Neuronal stem cell (in vitro differentiated cells): ENCODE measurements at regions not wholly inside any gene's neighbourhood (a gene's known extent, or its start where the extent isn't known, plus 50 kb on each side); places are given as distances from the start of the nearest gene placed in this dataset.
"Not testable (repeated sequence)": the region's sequence is repeated elsewhere in the genome, so short reads cannot be mapped to it uniquely, and the experiment has no call there.

Experiments used
- DNase-seq: peaks from one replicate; pipeline ENCODE4 v3.0.0-alpha.2; 2013; ENCODE audit warnings: low spot score
- H2AFZ ChIP-seq: one replicate; pipeline ENCODE4 v1.6.1; 2013; ENCODE audit warnings: mild to moderate bottlenecking, low read length, inconsistent platforms
- H2AK5ac ChIP-seq: 2 replicates; pipeline ENCODE4 v1.6.1; 2013; ENCODE audit warnings: low read depth, mild to moderate bottlenecking, inconsistent platforms, low read length, moderate library complexity, mixed read lengths
- H2BK120ac ChIP-seq: 2 replicates; pipeline ENCODE4 v1.6.1; 2013; ENCODE audit warnings: low read depth, mild to moderate bottlenecking, inconsistent platforms, low read length, moderate library complexity, mixed read lengths
- H2BK12ac ChIP-seq: one replicate; pipeline ENCODE4 v1.6.1; 2013; ENCODE audit warnings: low read length, inconsistent platforms
- H2BK15ac ChIP-seq: 2 replicates; pipeline ENCODE4 v1.6.1; 2013; ENCODE audit warnings: mild to moderate bottlenecking, low read length, inconsistent platforms, mixed read lengths
- H2BK5ac ChIP-seq: one replicate; pipeline ENCODE4 v1.6.1; 2013; ENCODE audit warnings: inconsistent platforms, mild to moderate bottlenecking, low read length, moderate library complexity
- H3K14ac ChIP-seq: one replicate; pipeline ENCODE4 v1.6.1; 2013; ENCODE audit warnings: low read length, inconsistent platforms
- H3K18ac ChIP-seq: 2 replicates; pipeline ENCODE4 v1.6.1; 2013; ENCODE audit warnings: low read length, inconsistent platforms
- H3K23ac ChIP-seq: 2 replicates; pipeline ENCODE4 v1.6.1; 2013; ENCODE audit warnings: low read depth, mild to moderate bottlenecking, mixed read lengths, low read length, inconsistent platforms; ENCODE audit not compliant: poor library complexity
- H3K27ac ChIP-seq: replicated peaks from 3 replicates; pipeline ENCODE4 v1.5.1; 2013; ENCODE audit warnings: low read length, inconsistent platforms
- H3K27me3 ChIP-seq, 3 experiments: 2 replicates each; pipeline ENCODE4 v1.6.1; 2013; ENCODE audit warnings: low read length in 3 of 3, mild to moderate bottlenecking in 2 of 3, inconsistent platforms in 1 of 3, low read depth in 1 of 3, mixed read lengths in 1 of 3, moderate library complexity in 1 of 3; ENCODE audit not compliant: control insufficient read depth in 3 of 3, insufficient read depth in 3 of 3
- H3K36me3 ChIP-seq, 2 donors: replicated peaks in 1 of 2; 2 replicates each; pipeline ENCODE4 v1.6.1; 2013; ENCODE audit warnings: low read length in 2 of 2; ENCODE audit not compliant: control insufficient read depth in 2 of 2, insufficient read depth in 2 of 2
- H3K4ac ChIP-seq: 2 replicates; pipeline ENCODE4 v1.6.1; 2013; ENCODE audit warnings: inconsistent platforms, mild to moderate bottlenecking, low read length, moderate library complexity
- H3K4me1 ChIP-seq, 2 donors: 1 replicate in 1 of 2; 2 replicates in 1 of 2; pipeline ENCODE4 v1.6.1; 2013; ENCODE audit warnings: low read length in 2 of 2, low read depth in 1 of 2; ENCODE audit not compliant: control insufficient read depth in 2 of 2, insufficient read depth in 1 of 2
- H3K4me2 ChIP-seq: one replicate; pipeline ENCODE4 v1.6.1; 2013; ENCODE audit warnings: mild to moderate bottlenecking, low read length, inconsistent platforms; ENCODE audit not compliant: insufficient read depth, poor library complexity, severe bottlenecking
- H3K4me3 ChIP-seq, 2 donors: 2 replicates each; pipeline ENCODE4 v1.5.1; 2013; ENCODE audit warnings: low read length in 2 of 2, mild to moderate bottlenecking in 2 of 2, inconsistent platforms in 1 of 2, moderate library complexity in 1 of 2
- H3K79me1 ChIP-seq: one replicate; pipeline ENCODE4 v1.6.1; 2013; ENCODE audit warnings: low read depth, mild to moderate bottlenecking, inconsistent platforms, low read length, moderate library complexity
- H3K9ac ChIP-seq: one replicate; pipeline ENCODE4 v1.6.1; 2013; ENCODE audit warnings: mild to moderate bottlenecking, low read depth, low read length, inconsistent platforms; ENCODE audit not compliant: poor library complexity
- H3K9me3 ChIP-seq, 2 donors: replicated peaks in 1 of 2; 2 replicates each; pipeline versions ENCODE3 to v1.6.1; 2013; ENCODE audit warnings: low read length in 2 of 2, mild to moderate bottlenecking in 2 of 2, inconsistent platforms in 1 of 2, low read depth in 1 of 2, mixed read lengths in 1 of 2, moderate library complexity in 1 of 2; ENCODE audit not compliant: control insufficient read depth in 2 of 2, insufficient read depth in 1 of 2
- H4K8ac ChIP-seq: one replicate; pipeline ENCODE4 v1.6.1; 2013; ENCODE audit warnings: low read depth, mild to moderate bottlenecking, inconsistent platforms, low read length, moderate library complexity
- H4K91ac ChIP-seq: one replicate; pipeline ENCODE4 v1.6.1; 2013; ENCODE audit warnings: low read length, low read depth, mild to moderate bottlenecking, inconsistent platforms; ENCODE audit not compliant: poor library complexity
- WGBS, 2 donors: extraction: QIAGEN DNeasy Blood & Tissue Kit; methylation state at CpG; one replicate each; pipeline ENCODE4 v1.1.7; 2013; ENCODE audit warnings: missing lambda C conversion rate in 2 of 2, mixed read lengths in 1 of 2; ENCODE audit not compliant: insufficient read length in 2 of 2, insufficient replicate concordance in 1 of 2; ENCODE audit errors: extremely low coverage in 2 of 2; 5-methylcytosine and 5-hydroxymethylcytosine counted together

- Histone ChIP-seq H3K23ac (no peak overlapping the region), H3K27me3 (no peaks in the 10 kb centered on the region), H3K9me3 (no peaks in the 10 kb centered on the region), H4K91ac (no peak overlapping the region), H2BK15ac (no peak overlapping the region), H2BK120ac (no peak overlapping the region), H3K4ac (no peak overlapping the region), H3K4me2 (no peak overlapping the region), H3K27ac (no peak overlapping the region), H4K8ac (no peak overlapping the region), H3K9ac (no peak overlapping the region), H2BK12ac (no peak overlapping the region), H3K18ac (no peak overlapping the region), H2AFZ (no peak overlapping the region), H3K4me1 (no peaks in the 10 kb centered on the region), H3K4me3 (no peak overlapping the region), H2BK5ac (no peak overlapping the region), H3K79me1 (no peaks in the 10 kb centered on the region), H2AK5ac (no peak overlapping the region), H3K36me3 (no peaks in the 10 kb centered on the region), H3K14ac (no peak overlapping the region)
- WGBS, 2 donors = no CpG with 5 or more reads among the region's 3 CpGs
- no peak for DNase-seq
Measured at GRCh38 chr4:24208691-24209090, 318.8 kb upstream of the PPARGC1A start.

DNA sequence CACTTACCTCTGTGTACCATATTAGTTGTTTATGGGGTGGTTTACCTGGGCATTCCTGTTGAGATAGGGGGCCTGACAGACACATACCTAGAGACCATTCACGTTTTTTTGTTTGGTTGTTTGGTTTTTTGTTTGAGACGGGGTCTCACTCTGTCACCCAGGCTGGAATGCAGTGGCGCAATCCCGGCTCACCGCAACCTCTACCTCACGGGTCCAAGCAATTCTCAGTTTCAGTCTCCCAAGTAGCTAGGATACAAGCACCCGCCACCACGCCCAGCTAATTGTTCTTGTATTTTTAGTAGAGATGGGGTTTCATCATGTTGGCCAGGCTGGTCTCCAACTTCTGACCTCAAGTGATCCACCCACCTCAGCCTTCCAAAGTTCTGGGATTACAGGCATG is 314.9 kb upstream of the PPARGC1A start:
- not testable (repeated sequence) for H3K27ac ChIP-seq, H3K14ac ChIP-seq, H3K4me2 ChIP-seq, H3K4ac ChIP-seq, H3K79me1 ChIP-seq, H2BK12ac ChIP-seq, H2BK120ac ChIP-seq, H3K9ac ChIP-seq, H3K9me3 ChIP-seq, H2BK5ac ChIP-seq, H3K36me3 ChIP-seq, DNase-seq, H3K23ac ChIP-seq, H2BK15ac ChIP-seq, H4K8ac ChIP-seq, H2AFZ ChIP-seq, H2AK5ac ChIP-seq, H4K91ac ChIP-seq, H3K18ac ChIP-seq, H3K4me1 ChIP-seq, H3K4me3 ChIP-seq, H3K27me3 ChIP-seq
- no CpG with 5 or more reads among the region's 8 CpGs for WGBS, 2 donors

DNA sequence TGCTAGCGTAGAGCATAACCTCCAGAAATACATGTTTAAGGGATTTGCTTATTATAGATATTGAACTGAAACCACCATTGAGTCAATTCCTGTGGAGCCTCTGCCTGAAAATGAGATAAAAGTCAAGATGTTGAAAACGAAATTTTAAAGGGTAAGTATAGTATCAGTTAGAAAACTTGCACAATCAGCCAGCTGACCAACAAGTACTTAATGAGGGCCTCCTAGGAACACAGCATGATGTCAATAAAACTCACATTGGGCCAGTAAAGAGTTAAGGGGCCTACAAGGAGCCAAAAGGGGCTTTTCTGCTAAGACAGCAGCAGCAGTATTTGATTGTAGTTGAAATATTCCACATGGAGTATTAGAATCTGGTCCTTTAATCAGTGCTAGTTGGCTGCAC is 314.1 kb upstream of the PPARGC1A start:
- H2BK5ac ChIP-seq = no peak overlapping the region
- H3K14ac ChIP-seq = no peak overlapping the region
- H3K4ac ChIP-seq = no peak overlapping the region
- no peak overlapping the region for H2BK120ac ChIP-seq
- no peak overlapping the region for H4K91ac ChIP-seq
- H3K18ac ChIP-seq = no peak overlapping the region
- H3K79me1 ChIP-seq = no peaks in the 10 kb centered on the region
- H3K4me1 ChIP-seq = no peaks in the 10 kb centered on the region
- H3K4me3 ChIP-seq = no peak overlapping the region
- no peak overlapping the region for H2AFZ ChIP-seq
- no CpG with 5 or more reads among the region's 2 CpGs for WGBS, 2 donors
- no peak overlapping the region for H2BK12ac ChIP-seq
- H3K36me3 ChIP-seq = no peaks in the 10 kb centered on the region
- no peak overlapping the region for H3K4me2 ChIP-seq
- DNase-seq = no peak
- no peak overlapping the region for H2BK15ac ChIP-seq
- no peak overlapping the region for H2AK5ac ChIP-seq
- H4K8ac ChIP-seq = no peak overlapping the region
- H3K23ac ChIP-seq = no peak overlapping the region
- no peak overlapping the region for H3K27ac ChIP-seq
- H3K9me3 ChIP-seq = no peaks in the 10 kb centered on the region
- H3K27me3 ChIP-seq = no peaks in the 10 kb centered on the region
- no peak overlapping the region for H3K9ac ChIP-seq

DNA sequence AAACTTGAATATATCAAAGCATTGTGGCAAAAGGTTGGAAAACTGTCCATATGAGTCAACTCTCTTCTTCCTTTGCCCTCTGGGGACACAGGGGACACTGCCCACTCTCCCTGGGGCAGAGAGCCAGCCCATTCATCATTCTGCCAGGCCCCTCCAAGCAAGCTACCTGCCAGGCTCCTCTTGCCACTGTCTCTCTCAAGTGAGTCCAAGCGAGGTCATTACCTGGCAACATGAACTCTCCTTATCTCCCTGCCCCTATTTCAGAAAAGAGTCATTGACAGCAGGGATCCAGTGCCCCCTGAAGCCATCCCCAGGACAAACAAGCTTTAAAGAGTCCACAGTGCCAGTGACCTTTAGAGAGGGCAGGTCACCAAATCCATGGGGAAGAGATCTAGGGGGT is 312.7 kb upstream of the PPARGC1A start:
- Histone ChIP-seq H3K4ac (no peak overlapping the region), H3K9ac (no peak overlapping the region), H2BK12ac (no peak overlapping the region), H4K8ac (no peak overlapping the region), H3K79me1 (no peaks in the 10 kb centered on the region), H2BK5ac (no peak overlapping the region), H2BK120ac (no peak overlapping the region), H3K4me2 (no peak overlapping the region), H2BK15ac (no peak overlapping the region), H3K4me1 (no peaks in the 10 kb centered on the region), H3K27me3 (no peaks in the 10 kb centered on the region), H4K91ac (no peak overlapping the region), H3K36me3 (no peaks in the 10 kb centered on the region), H2AFZ (no peak overlapping the region), H2AK5ac (no peak overlapping the region), H3K14ac (no peak overlapping the region), H3K18ac (no peak overlapping the region), H3K9me3 (no peaks in the 10 kb centered on the region), H3K4me3 (no peak overlapping the region), H3K23ac (no peak overlapping the region), H3K27ac (no peak overlapping the region)
- no peak for DNase-seq
- WGBS, 2 donors = no CpG with 5 or more reads among the region's 1 CpG
